B cell (primary cell): ENCODE measurements at regions not wholly inside any gene's neighbourhood (a gene's known extent, or its start where the extent isn't known, plus 50 kb on each side); places are given as distances from the start of the nearest gene placed in this dataset.

ENCODE experiments used
- ATAC-seq: fragments of 200-7000 bp; cut with Tn5 transposase; one replicate; pipeline ENCODE4 v1.10.0; 2021; ENCODE audit warnings: low read depth, mild to moderate bottlenecking, moderate number of reproducible peaks, moderate library complexity
- CTCF ChIA-PET: fragments of 350-600 bp; sonication (Branson Sonifier 250); formaldehyde crosslinking; loops from one replicate; lab custom pipeline; 2021; ENCODE audit warnings: antibody characterized with exemption, inconsistent platforms; lab: Charles Lee
- POLR2A ChIA-PET: fragments of 350-600 bp; sonication (Branson Sonifier 250); formaldehyde crosslinking; loops from one replicate; lab custom pipeline; 2021; ENCODE audit warnings: antibody characterized with exemption; lab: Charles Lee
- DNase-seq: peaks from one replicate; pipeline ENCODE4 v3.0.0; 2013
- H2AFZ ChIP-seq: 2 replicates; pipeline ENCODE4 v1.6.1; 2012; ENCODE audit warnings: mild to moderate bottlenecking, low read depth, low read length; ENCODE audit not compliant: insufficient read depth, poor library complexity, severe bottlenecking
- H3K27ac ChIP-seq, 2 donors: 1 replicate in 1 of 2; 2 replicates in 1 of 2; pipeline ENCODE4 v1.5.1; 2012 to 2013; ENCODE audit warnings: low read length in 2 of 2, mild to moderate bottlenecking in 2 of 2, moderate library complexity in 1 of 2
- H3K27me3 ChIP-seq, 4 experiments: fragments of 200-600 bp in 1 of 4; sonication (generic) in 1 of 4; replicated peaks in 1 of 4; 1 replicate in 2 of 4; 2 replicates in 2 of 4; pipeline versions ENCODE4 v1.6.1 to v1.7.0; 2013 to 2016; ENCODE audit warnings: low read length in 3 of 4, mild to moderate bottlenecking in 2 of 4, mixed read lengths in 1 of 4, moderate library complexity in 1 of 4; ENCODE audit not compliant: insufficient read depth in 4 of 4, control insufficient read depth in 3 of 4; ENCODE audit errors: control extremely low read depth in 1 of 4
- H3K36me3 ChIP-seq, 2 experiments: replicated peaks in 1 of 2; 1 replicate in 1 of 2; 2 replicates in 1 of 2; pipeline versions ENCODE4 v1.6.1 to v1.7.1; 2013; ENCODE audit warnings: low read length in 1 of 2; ENCODE audit not compliant: insufficient read depth in 2 of 2, control insufficient read depth in 1 of 2; ENCODE audit errors: control extremely low read depth in 1 of 2, extremely low read depth in 1 of 2
- H3K4me1 ChIP-seq, 2 donors: fragments of 200-600 bp in 1 of 2; sonication (generic) in 1 of 2; 1 replicate in 1 of 2; 2 replicates in 1 of 2; pipeline versions ENCODE4 v1.5.1 to v1.6.1; 2013 to 2017; ENCODE audit warnings: low read length in 2 of 2; ENCODE audit not compliant: control insufficient read depth in 2 of 2, insufficient read depth in 2 of 2
- H3K4me2 ChIP-seq: replicated peaks from 2 replicates; pipeline ENCODE3; 2012; ENCODE audit warnings: mild to moderate bottlenecking, low read depth, low read length; ENCODE audit not compliant: poor library complexity, severe bottlenecking
- H3K4me3 ChIP-seq, 5 experiments: fragments of 200-600 bp in 1 of 5; sonication (generic) in 1 of 5; 1 replicate in 3 of 5; 2 replicates in 2 of 5; pipeline versions ENCODE4 v1.5.1 to v1.7.0; 2011 to 2016; ENCODE audit warnings: low read length in 4 of 5, mild to moderate bottlenecking in 4 of 5, low read depth in 2 of 5, control low read depth in 1 of 5, moderate library complexity in 1 of 5; ENCODE audit not compliant: insufficient read depth in 1 of 5; ENCODE audit errors: control extremely low read depth in 1 of 5, extremely low read depth in 1 of 5
- H3K79me2 ChIP-seq: fragments of 200-600 bp; sonication (generic); one replicate; pipeline ENCODE4 v1.6.0; 2016; ENCODE audit warnings: low read length; ENCODE audit not compliant: control insufficient read depth, insufficient read depth
- H3K9ac ChIP-seq: fragments of 200-600 bp; sonication (generic); 2 replicates; pipeline ENCODE4 v1.6.1; 2017; ENCODE audit warnings: mild to moderate bottlenecking, low read length, moderate library complexity
- H3K9me3 ChIP-seq, 3 donors: one replicate each; pipeline versions ENCODE4 v1.6.1 to v1.7.1; 2013; ENCODE audit warnings: low read length in 2 of 3; ENCODE audit not compliant: control insufficient read depth in 2 of 3, insufficient read depth in 1 of 3; ENCODE audit errors: control extremely low read depth in 1 of 3
- H4K20me1 ChIP-seq: 2 replicates; pipeline ENCODE4 v1.6.0; 2012; ENCODE audit warnings: mild to moderate bottlenecking, low read length; ENCODE audit not compliant: insufficient read depth, control insufficient read depth, poor library complexity, severe bottlenecking
- H3K27ac Mint-ChIP-seq: one replicate; pipeline ENCODE4 v1.8.0; 2021; ENCODE audit warnings: mixed read lengths
- H3K27me3 Mint-ChIP-seq: one replicate; pipeline ENCODE4 v1.8.0; 2021; ENCODE audit warnings: mixed read lengths
- H3K4me1 Mint-ChIP-seq: one replicate; pipeline ENCODE4 v1.8.0; 2021; ENCODE audit warnings: mixed read lengths
- H3K4me3 Mint-ChIP-seq: one replicate; pipeline ENCODE4 v1.8.0; 2021; ENCODE audit warnings: mixed read lengths
- H3K9me3 Mint-ChIP-seq: one replicate; pipeline ENCODE4 v1.8.0; 2022; ENCODE audit warnings: mixed read lengths; ENCODE audit not compliant: insufficient read depth
- EZH2 ChIP-seq: IDR thresholded peaks from 2 replicates; pipeline ENCODE4 v1.6.1; 2012; ENCODE audit warnings: borderline replicate concordance, low read depth, mild to moderate bottlenecking, moderate library complexity, low read length; ENCODE audit not compliant: insufficient read depth, poor library complexity, severe bottlenecking
- WGBS: methylation state at CpG from one replicate; pipeline ENCODE4 v1.1.5; 2013; ENCODE audit warnings: missing lambda C conversion rate; ENCODE audit not compliant: insufficient coverage; 5-methylcytosine and 5-hydroxymethylcytosine counted together
- intact Hi-C: fragments of 100-400 bp; cut with micrococcal nuclease; formaldehyde crosslinking; loops from one replicate; pipeline ENCODE4 v1.10.0; 2022
- TF ChIP-seq, protein P1 (sequence below): fragments of 200-600 bp; IDR thresholded peaks from one replicate; pipeline ENCODE4 v1.8.0; 2022; ENCODE audit warnings: antibody characterized with exemption, mild to moderate bottlenecking

- H3K4me3 Mint-ChIP-seq = no peak overlapping the region
- peaks cover 24% of the 10 kb centered on the region for H3K27me3 Mint-ChIP-seq
- H3K4me3 ChIP-seq = no peak overlapping the region
- no peaks in the 10 kb centered on the region for H4K20me1 ChIP-seq
- TF ChIP-seq, protein P1, sequence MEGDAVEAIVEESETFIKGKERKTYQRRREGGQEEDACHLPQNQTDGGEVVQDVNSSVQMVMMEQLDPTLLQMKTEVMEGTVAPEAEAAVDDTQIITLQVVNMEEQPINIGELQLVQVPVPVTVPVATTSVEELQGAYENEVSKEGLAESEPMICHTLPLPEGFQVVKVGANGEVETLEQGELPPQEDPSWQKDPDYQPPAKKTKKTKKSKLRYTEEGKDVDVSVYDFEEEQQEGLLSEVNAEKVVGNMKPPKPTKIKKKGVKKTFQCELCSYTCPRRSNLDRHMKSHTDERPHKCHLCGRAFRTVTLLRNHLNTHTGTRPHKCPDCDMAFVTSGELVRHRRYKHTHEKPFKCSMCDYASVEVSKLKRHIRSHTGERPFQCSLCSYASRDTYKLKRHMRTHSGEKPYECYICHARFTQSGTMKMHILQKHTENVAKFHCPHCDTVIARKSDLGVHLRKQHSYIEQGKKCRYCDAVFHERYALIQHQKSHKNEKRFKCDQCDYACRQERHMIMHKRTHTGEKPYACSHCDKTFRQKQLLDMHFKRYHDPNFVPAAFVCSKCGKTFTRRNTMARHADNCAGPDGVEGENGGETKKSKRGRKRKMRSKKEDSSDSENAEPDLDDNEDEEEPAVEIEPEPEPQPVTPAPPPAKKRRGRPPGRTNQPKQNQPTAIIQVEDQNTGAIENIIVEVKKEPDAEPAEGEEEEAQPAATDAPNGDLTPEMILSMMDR = no peak
- TF ChIP-seq EZH2 = no peak
- no peaks in the 10 kb centered on the region for H3K79me2 ChIP-seq
- no peak for ATAC-seq
- ChIA-PET CTCF (no interaction called here), POLR2A (no interaction called here)
- no peak overlapping the region for H3K4me2 ChIP-seq
- H3K27me3 ChIP-seq = peaks cover 0 to 8% (median 5%) of the 10 kb centered on the region in 4 experiments
- H3K9me3 ChIP-seq = peaks cover 0 to 2% (median 0%) of the 10 kb centered on the region in 3 donors
- intact Hi-C loops = no loop called here
- H3K4me1 ChIP-seq = no peaks in the 10 kb centered on the region
- H3K4me1 Mint-ChIP-seq = no peaks in the 10 kb centered on the region
- H3K36me3 ChIP-seq = no peaks in the 10 kb centered on the region
- H3K9me3 Mint-ChIP-seq = no peaks in the 10 kb centered on the region
- no peak overlapping the region for H3K27ac Mint-ChIP-seq
- no peak overlapping the region for H2AFZ ChIP-seq
- H3K9ac ChIP-seq = no peak overlapping the region
- H3K27ac ChIP-seq = no peak overlapping the region
- DNase-seq = no peak
Observed at GRCh38 chr5:14066326-14066725, 76.8 kb upstream of the TRIO start.

DNA sequence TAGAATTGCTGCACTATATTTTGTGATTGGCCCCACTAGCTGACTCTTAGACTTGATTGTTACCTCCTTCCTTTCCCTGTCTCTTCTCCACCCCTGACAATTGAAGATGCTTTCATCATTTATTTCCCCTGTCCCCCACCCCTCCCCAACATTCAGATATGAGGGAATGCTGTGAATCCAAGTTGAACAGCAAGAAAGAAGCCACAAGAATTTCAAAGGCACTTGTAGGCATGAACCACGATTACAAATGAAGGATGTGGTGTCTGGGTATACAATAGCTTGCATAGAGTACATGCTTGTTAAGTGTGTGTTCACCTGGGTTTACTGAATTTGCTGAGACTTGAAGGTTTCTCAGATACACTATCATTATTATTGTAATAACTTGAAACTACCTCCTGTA, 78.3 kb upstream of the TRIO start:
- Histone ChIP-seq H3K27ac (no peak overlapping the region), H4K20me1 (no peaks in the 10 kb centered on the region), H2AFZ (no peak overlapping the region), H3K9me3 (peaks cover 0 to 7% (median 0%) of the 10 kb centered on the region in 3 donors), H3K36me3 (no peaks in the 10 kb centered on the region), H3K79me2 (no peaks in the 10 kb centered on the region), H3K4me3 (no peak overlapping the region), H3K9ac (no peak overlapping the region), H3K27me3 (peaks cover 0 to 6% (median 5%) of the 10 kb centered on the region in 4 experiments), H3K4me1 (no peaks in the 10 kb centered on the region), H3K4me2 (no peak overlapping the region)
- H3K9me3 Mint-ChIP-seq = no peaks in the 10 kb centered on the region
- no peak overlapping the region for H3K4me3 Mint-ChIP-seq
- DNase-seq (no peak), ATAC-seq (no peak)
- no peaks in the 10 kb centered on the region for H3K4me1 Mint-ChIP-seq
- TF ChIP-seq EZH2 = no peak
- TF ChIP-seq, protein P1 = no peak
- POLR2A ChIA-PET = interaction anchor here (0.6 kb wide), 1 partner anchor 67 kb away, joined by 4 read pairs; no protein-coding TSS in a partner anchor
- WGBS = no CpG with 5 or more reads among the region's 1 CpG
- peaks cover 21% of the 10 kb centered on the region for H3K27me3 Mint-ChIP-seq
- intact Hi-C loops = no loop called here
- no peak overlapping the region for H3K27ac Mint-ChIP-seq
- CTCF ChIA-PET = no interaction called here
